ENCODE measurements at regions not wholly inside any gene's neighbourhood (a gene's known extent, or its start where the extent isn't known, plus 50 kb on each side); places are given as distances from the start of the nearest gene placed in this dataset.

DNA sequence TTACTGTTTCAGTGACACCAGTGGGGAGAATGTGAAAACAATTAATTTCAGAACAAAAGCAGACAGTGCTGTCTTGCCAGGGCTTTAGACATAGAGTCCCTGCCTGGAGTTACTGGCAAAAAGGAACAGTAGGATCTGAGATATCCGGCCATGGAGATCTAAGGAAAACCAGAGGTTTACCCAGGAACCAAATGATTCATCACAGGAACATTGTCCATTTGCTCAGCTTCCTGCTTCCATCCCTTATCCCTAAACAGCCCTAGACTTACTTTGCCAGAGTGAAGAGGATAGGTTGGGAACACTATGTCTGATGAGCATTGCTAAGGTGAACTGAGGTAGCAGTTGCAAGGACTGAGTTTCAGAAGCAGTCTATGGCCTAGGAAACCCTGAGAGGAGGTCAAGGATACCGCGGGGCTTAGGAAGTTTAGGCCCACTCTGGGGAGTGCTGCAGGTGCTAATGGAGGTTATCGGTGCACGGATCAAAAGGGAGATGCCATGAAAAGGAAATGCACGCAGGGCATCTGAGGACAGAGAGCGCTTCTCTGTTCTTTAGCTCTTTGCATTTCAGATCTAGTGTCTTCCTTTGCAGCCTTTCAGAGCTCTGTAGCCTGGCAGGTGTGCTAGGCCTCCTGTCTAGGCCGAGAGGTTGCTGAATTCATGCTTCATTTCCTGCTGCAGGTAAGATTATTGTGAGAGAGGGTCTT lies 223.9 kb downstream of the CDCA7 start:
- DNase-seq: no peak
- Histone ChIP-seq H3K4me3 (no peak overlapping the region), H3K27me3 (no peaks in the 10 kb centered on the region), H3K27ac (no peak overlapping the region), H3K36me3 (no peaks in the 10 kb centered on the region), H3K9me3 (no peaks in the 10 kb centered on the region), H3K4me1 (no peaks in the 10 kb centered on the region)
- intact Hi-C loops (cut with DNase I; ENCODE audit: low total_unique reads): no loop called here
- TF ChIP-seq, protein P1, sequence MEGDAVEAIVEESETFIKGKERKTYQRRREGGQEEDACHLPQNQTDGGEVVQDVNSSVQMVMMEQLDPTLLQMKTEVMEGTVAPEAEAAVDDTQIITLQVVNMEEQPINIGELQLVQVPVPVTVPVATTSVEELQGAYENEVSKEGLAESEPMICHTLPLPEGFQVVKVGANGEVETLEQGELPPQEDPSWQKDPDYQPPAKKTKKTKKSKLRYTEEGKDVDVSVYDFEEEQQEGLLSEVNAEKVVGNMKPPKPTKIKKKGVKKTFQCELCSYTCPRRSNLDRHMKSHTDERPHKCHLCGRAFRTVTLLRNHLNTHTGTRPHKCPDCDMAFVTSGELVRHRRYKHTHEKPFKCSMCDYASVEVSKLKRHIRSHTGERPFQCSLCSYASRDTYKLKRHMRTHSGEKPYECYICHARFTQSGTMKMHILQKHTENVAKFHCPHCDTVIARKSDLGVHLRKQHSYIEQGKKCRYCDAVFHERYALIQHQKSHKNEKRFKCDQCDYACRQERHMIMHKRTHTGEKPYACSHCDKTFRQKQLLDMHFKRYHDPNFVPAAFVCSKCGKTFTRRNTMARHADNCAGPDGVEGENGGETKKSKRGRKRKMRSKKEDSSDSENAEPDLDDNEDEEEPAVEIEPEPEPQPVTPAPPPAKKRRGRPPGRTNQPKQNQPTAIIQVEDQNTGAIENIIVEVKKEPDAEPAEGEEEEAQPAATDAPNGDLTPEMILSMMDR (IDR thresholded peaks at IDR 0.05): no peak
- no peak for TF ChIP-seq POLR2A (IDR thresholded peaks at IDR 0.05)

DNA sequence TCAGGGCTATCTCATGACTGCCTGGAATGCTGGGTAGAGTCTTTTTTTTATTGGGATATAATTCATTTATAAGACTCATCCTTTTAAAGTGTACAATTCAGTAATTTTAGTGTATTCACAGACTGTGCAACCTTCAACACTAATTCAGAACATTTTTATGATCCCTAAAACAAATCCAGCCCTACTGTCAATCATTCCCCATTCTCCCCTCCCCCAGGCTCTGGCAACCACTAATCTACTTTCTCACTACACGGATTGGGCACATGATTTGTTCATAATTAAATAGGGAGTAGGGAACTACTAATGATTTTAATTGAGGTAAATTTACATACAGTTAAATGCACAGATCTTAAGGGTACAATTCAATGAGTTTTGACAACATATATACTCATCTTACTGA lies 225.7 kb downstream of the CDCA7 start:
- H3K27me3 ChIP-seq: no peaks in the 10 kb centered on the region
- no peaks in the 10 kb centered on the region for H3K4me1 ChIP-seq
- intact Hi-C loops (cut with DNase I; ENCODE audit: low total_unique reads): no loop called here
- no peak overlapping the region for H3K4me3 ChIP-seq
- H3K27ac ChIP-seq: no peak overlapping the region
- H3K36me3 ChIP-seq: no peaks in the 10 kb centered on the region
- TF ChIP-seq, protein P1 (IDR thresholded peaks at IDR 0.05): no peak
- TF ChIP-seq POLR2A (IDR thresholded peaks at IDR 0.05): no peak
- no peaks in the 10 kb centered on the region for H3K9me3 ChIP-seq
- DNase-seq: no peak

DNA sequence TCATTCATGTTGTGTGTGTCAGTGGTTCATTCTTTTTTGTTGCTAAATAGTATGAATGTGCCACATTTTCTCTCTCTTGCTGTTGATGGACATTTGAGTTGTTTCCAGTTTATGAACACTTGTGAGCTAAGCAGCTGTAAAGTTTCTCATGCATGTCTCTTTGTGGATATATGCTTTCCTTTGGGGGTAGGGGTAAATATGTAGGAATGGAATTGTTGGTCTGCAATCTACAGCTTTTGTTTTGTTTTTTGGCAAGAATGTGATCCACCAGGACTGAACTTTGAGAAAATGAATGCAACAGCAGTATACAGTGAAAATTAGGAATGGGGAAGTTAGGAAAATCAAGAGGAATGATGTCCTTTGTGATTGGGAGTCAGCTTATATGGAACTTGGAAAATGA lies 226.3 kb downstream of the CDCA7 start:
- H3K9me3 ChIP-seq: no peaks in the 10 kb centered on the region
- TF ChIP-seq, protein P1 (IDR thresholded peaks at IDR 0.05): no peak
- no peak for TF ChIP-seq POLR2A (IDR thresholded peaks at IDR 0.05)
- H3K4me1 ChIP-seq: no peaks in the 10 kb centered on the region
- no peaks in the 10 kb centered on the region for H3K27me3 ChIP-seq
- H3K4me3 ChIP-seq: no peak overlapping the region
- H3K36me3 ChIP-seq: no peaks in the 10 kb centered on the region
- no peak for DNase-seq
- H3K27ac ChIP-seq: no peak overlapping the region
- intact Hi-C loops (cut with DNase I; ENCODE audit: low total_unique reads): no loop called here

DNA sequence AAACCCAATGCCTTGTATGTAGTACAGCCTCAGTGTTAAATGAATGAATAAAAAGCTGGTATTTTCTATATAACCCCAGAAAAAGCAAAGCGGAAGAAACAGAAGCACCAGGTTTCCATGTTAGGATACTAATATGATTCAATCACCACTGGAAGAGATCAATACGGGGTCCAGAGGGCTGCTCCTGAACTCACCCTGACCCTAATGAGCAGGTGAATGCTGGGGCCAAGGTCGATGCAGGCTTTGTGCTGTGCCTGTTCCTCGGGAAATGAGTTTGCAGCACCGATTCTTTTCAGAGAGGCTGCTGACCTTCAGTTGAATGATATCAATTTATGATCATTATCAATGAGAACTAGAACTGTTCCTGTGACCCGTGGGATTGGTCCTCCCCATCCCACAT lies 228.5 kb downstream of the CDCA7 start:
- Histone ChIP-seq H3K27ac (no peak overlapping the region), H3K9me3 (no peaks in the 10 kb centered on the region), H3K27me3 (no peaks in the 10 kb centered on the region), H3K4me1 (no peaks in the 10 kb centered on the region), H3K4me3 (no peak overlapping the region), H3K36me3 (no peaks in the 10 kb centered on the region)
- intact Hi-C loops (cut with DNase I; ENCODE audit: low total_unique reads): no loop called here
- TF ChIP-seq, protein P1 (IDR thresholded peaks at IDR 0.05): no peak
- no peak for TF ChIP-seq POLR2A (IDR thresholded peaks at IDR 0.05)
- DNase-seq: no peak

DNA sequence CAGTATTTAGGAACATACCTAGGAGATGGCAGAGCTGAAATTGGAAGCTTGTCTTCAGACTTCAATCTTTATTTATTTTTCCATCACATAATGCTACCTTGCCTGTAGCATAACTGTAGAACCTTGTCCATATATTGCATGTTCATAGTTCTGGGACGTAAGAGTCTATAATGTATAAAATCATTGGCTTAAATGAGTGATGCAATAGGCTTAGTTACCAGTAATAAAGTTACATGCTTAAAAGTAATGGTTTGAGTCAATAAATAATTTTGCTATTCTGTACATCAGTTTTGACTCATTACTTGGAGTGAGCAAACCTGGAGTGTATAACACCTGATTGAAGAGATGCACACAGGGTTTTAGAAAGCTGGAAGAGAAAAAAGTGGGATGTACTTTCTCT lies 229.3 kb downstream of the CDCA7 start:
- Histone ChIP-seq H3K4me1 (no peaks in the 10 kb centered on the region), H3K27me3 (no peaks in the 10 kb centered on the region), H3K9me3 (no peaks in the 10 kb centered on the region), H3K4me3 (no peak overlapping the region), H3K27ac (no peak overlapping the region), H3K36me3 (no peaks in the 10 kb centered on the region)
- DNase-seq: no peak
- intact Hi-C loops (cut with DNase I; ENCODE audit: low total_unique reads): no loop called here
- TF ChIP-seq, protein P1 (IDR thresholded peaks at IDR 0.05): no peak
- no peak for TF ChIP-seq POLR2A (IDR thresholded peaks at IDR 0.05)
